ENCODE measurements at regions not wholly inside any gene's neighbourhood (a gene's known extent, or its start where the extent isn't known, plus 50 kb on each side); places are given as distances from the start of the nearest gene placed in this dataset.

- TF ChIP-seq, protein P1, sequence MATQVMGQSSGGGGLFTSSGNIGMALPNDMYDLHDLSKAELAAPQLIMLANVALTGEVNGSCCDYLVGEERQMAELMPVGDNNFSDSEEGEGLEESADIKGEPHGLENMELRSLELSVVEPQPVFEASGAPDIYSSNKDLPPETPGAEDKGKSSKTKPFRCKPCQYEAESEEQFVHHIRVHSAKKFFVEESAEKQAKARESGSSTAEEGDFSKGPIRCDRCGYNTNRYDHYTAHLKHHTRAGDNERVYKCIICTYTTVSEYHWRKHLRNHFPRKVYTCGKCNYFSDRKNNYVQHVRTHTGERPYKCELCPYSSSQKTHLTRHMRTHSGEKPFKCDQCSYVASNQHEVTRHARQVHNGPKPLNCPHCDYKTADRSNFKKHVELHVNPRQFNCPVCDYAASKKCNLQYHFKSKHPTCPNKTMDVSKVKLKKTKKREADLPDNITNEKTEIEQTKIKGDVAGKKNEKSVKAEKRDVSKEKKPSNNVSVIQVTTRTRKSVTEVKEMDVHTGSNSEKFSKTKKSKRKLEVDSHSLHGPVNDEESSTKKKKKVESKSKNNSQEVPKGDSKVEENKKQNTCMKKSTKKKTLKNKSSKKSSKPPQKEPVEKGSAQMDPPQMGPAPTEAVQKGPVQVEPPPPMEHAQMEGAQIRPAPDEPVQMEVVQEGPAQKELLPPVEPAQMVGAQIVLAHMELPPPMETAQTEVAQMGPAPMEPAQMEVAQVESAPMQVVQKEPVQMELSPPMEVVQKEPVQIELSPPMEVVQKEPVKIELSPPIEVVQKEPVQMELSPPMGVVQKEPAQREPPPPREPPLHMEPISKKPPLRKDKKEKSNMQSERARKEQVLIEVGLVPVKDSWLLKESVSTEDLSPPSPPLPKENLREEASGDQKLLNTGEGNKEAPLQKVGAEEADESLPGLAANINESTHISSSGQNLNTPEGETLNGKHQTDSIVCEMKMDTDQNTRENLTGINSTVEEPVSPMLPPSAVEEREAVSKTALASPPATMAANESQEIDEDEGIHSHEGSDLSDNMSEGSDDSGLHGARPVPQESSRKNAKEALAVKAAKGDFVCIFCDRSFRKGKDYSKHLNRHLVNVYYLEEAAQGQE (IDR thresholded peaks at IDR 0.05; ENCODE audit: low read depth), result no peak
- TF ChIP-seq CEBPB (IDR thresholded peaks at IDR 0.05) (no peak), EGR1 (IDR thresholded peaks at IDR 0.05) (no peak), FOXM1 (IDR thresholded peaks at IDR 0.05; ENCODE audit: borderline replicate concordance, low read depth) (no peak)
Measured at GRCh38 chr4:136651932-136652331, 880.4 kb downstream of the PCDH18 start.

Measured in Ishikawa (cell line).